ENCODE measurements at regions not wholly inside any gene's neighbourhood (a gene's known extent, or its start where the extent isn't known, plus 50 kb on each side); places are given as distances from the start of the nearest gene placed in this dataset.

DNA sequence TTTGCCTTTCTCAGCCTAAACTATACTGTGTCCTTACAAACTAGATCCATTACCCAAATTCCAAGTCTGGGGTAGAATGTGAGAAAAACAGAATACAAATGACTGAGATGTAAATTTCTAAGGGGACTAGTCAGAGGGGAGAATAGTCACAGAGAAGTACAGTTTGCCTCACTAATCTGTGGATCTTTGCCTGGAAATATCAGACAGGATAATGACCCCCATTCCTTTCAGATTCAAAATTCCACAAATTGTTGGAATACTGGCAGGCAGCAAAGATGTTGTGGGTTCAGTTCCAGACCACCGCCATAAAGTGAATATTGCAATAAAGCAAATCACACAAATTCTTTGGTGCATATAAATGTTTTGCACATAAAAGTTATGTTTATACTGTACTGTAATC, 762.8 kb upstream of the NR2F2 start:
- no peak overlapping the region for H3K4me3 ChIP-seq (ENCODE audit: low read depth, low read length)
- TF ChIP-seq, protein P1, sequence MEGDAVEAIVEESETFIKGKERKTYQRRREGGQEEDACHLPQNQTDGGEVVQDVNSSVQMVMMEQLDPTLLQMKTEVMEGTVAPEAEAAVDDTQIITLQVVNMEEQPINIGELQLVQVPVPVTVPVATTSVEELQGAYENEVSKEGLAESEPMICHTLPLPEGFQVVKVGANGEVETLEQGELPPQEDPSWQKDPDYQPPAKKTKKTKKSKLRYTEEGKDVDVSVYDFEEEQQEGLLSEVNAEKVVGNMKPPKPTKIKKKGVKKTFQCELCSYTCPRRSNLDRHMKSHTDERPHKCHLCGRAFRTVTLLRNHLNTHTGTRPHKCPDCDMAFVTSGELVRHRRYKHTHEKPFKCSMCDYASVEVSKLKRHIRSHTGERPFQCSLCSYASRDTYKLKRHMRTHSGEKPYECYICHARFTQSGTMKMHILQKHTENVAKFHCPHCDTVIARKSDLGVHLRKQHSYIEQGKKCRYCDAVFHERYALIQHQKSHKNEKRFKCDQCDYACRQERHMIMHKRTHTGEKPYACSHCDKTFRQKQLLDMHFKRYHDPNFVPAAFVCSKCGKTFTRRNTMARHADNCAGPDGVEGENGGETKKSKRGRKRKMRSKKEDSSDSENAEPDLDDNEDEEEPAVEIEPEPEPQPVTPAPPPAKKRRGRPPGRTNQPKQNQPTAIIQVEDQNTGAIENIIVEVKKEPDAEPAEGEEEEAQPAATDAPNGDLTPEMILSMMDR (IDR thresholded peaks at IDR 0.05; ENCODE audit: low read depth, low read length), result no peak

DNA sequence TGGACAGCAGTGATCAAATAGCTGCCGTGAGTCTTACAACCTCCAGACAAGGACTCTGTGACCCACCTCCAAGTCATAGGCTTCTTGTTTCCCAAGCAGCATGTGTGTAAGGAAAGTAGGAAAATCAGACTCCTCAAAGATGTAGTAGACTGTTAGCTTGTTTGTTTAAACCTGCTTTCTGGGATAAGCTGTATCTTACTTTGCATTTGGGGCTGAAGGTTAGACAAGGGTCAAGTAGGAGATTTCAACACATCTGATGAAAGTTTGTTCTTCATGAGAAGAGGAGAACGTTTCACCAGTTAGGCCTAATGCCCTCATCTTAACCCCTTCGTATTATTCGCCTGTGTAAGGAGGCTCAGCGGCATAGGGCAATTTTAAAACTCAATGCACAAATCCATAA, 756.4 kb upstream of the NR2F2 start:
- TF ChIP-seq, protein P1 (IDR thresholded peaks at IDR 0.05; ENCODE audit: low read depth, low read length), result no peak
- H3K4me3 ChIP-seq (ENCODE audit: low read depth, low read length), result no peak overlapping the region

DNA sequence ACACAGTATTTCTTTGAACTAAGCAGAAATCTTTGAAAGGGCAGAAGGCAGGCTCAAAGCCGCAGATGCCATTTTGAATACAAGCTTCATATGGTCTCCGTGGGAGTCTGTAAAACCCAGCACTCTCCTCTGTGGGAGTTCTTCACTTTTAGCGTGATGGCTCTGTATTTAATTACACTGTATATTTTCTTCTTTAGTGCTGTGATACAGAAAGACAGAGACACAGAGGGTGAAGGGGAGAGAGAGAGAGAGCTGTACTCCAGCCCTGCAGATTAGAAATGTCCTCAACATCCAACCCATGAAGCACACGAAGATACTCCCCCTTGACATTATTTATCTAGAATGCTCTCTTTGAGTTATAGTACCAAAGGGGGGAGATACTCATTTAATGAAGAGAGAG, 752.6 kb upstream of the NR2F2 start:
- TF ChIP-seq, protein P1 (IDR thresholded peaks at IDR 0.05; ENCODE audit: low read depth, low read length), result no peak

DNA sequence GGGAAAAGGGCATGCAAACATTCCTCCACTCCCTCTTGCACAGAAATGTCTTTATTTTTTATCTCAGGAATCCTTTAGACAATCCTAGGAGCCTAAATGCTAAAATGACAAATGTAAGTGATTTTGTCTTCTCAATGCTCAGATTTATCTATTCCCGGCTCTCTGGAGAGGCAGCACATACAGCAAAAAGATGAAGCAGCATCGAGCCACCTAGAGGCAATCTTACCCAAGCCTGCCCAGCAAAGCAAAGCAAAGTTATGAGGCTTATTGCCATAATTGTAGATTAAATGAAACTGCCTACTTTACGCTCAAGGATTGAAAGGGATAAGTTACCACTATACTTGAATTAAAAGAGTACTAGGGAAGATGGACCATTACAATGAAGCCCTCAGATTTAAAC, 750.4 kb upstream of the NR2F2 start:
- TF ChIP-seq, protein P1 (IDR thresholded peaks at IDR 0.05; ENCODE audit: low read depth, low read length), result no peak
- H3K4me3 ChIP-seq (ENCODE audit: low read depth, low read length), result no peak overlapping the region

More for the DNA sequence above, 752.6 kb upstream of the NR2F2 start:
- no peak overlapping the region for H3K4me3 ChIP-seq (ENCODE audit: low read depth, low read length)

DNA sequence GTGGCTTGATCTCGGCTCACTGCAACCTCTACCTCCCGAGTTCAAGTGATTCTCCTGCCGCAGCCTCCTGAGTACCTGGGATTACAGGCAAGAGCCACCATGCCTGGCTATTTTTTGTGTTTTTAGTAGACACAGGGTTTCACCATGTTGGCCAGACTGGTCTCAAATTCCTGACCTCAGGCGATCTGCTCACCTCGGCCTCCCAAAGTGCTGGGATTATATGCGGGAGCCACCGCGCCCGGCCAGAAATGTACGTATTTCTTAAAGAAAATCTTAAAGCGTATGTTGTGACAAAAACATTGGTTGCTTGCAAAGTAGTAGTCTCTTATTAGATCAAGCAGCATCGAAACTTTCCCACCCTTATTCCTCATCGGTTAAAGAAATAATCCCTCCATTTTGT, 748.9 kb upstream of the NR2F2 start:
- H3K4me3 ChIP-seq (ENCODE audit: low read depth, low read length), result no peak overlapping the region
- TF ChIP-seq, protein P1 (IDR thresholded peaks at IDR 0.05; ENCODE audit: low read depth, low read length), result no peak

DNA sequence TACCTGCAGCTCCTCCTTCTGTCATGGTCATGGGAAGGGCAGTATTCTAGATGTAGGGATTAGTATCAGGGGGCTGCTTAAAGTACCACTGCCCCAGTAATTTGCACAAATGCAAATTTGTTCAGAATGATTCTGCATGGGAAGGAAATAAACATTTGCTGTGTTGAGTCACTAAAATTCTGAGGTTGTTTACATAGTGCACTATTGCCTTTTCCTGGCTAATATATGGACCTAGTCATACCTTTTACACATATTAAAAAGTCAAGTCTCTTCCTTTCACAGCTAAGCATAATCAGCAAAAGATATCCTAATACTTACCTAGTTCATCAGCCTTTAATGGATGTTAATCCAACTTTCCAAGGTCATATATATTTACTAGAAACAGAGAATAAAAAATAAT, 746.4 kb upstream of the NR2F2 start:
- H3K4me3 ChIP-seq (ENCODE audit: low read depth, low read length), result no peak overlapping the region
- TF ChIP-seq, protein P1 (IDR thresholded peaks at IDR 0.05; ENCODE audit: low read depth, low read length), result no peak

DNA sequence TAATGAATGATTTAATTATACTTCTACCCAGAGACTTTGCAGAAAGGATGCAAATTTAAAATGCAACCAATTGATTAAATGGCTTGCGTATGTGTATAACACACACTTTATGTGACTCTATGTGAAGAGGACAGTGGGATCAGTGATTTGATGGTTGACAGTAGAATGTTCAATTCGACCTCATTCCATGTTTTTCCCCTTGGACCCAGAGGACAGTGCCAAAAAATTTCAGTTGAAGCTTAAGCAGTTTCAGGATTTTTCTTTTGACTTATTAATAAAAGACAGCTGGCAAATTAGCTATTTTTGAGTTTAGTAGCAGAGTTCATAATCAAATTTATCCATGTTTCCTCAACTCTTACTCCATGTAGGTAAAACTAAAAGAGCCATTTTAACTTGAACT, 742.4 kb upstream of the NR2F2 start:
- H3K4me3 ChIP-seq (ENCODE audit: low read depth, low read length), result no peak overlapping the region
- TF ChIP-seq, protein P1 (IDR thresholded peaks at IDR 0.05; ENCODE audit: low read depth, low read length), result no peak
